Activated CD8-positive, alpha-beta T cell treated with anti-CD3 and anti-CD28 coated beads for 36 hours (primary cell): ENCODE measurements at regions not wholly inside any gene's neighbourhood (a gene's known extent, or its start where the extent isn't known, plus 50 kb on each side); places are given as distances from the start of the nearest gene placed in this dataset.

Experiments used
- ATAC-seq: fragments of 200-7000 bp; cut with Tn5 transposase; one replicate; pipeline ENCODE4 v1.10.0; 2021; ENCODE audit warnings: mild to moderate bottlenecking, moderate library complexity
- CTCF ChIA-PET: fragments of 350-600 bp; sonication (Branson Sonifier 250); formaldehyde crosslinking; loops from one replicate; lab custom pipeline; 2021; ENCODE audit warnings: antibody characterized with exemption; lab: Charles Lee
- POLR2A ChIA-PET: fragments of 350-600 bp; sonication (Branson Sonifier 250); formaldehyde crosslinking; loops from one replicate; lab custom pipeline; 2021; ENCODE audit warnings: antibody characterized with exemption; lab: Charles Lee
- DNase-seq: peaks from one replicate; pipeline ENCODE4 v3.0.0-alpha.2; 2020
- H3K27ac Mint-ChIP-seq: one replicate; pipeline ENCODE4 v1.8.0; 2021; ENCODE audit warnings: mild to moderate bottlenecking, mixed read lengths
- H3K27me3 Mint-ChIP-seq: one replicate; pipeline ENCODE4 v1.8.0; 2021; ENCODE audit warnings: mixed read lengths
- H3K36me3 Mint-ChIP-seq: one replicate; pipeline ENCODE4 v1.8.0; 2021; ENCODE audit warnings: low read depth, mixed read lengths
- H3K4me1 Mint-ChIP-seq: one replicate; pipeline ENCODE4 v1.8.0; 2021; ENCODE audit warnings: low read depth, mixed read lengths
- H3K4me3 Mint-ChIP-seq: one replicate; pipeline ENCODE4 v1.8.0; 2021; ENCODE audit warnings: mild to moderate bottlenecking, moderate library complexity, mixed read lengths
- H3K9me3 Mint-ChIP-seq: one replicate; pipeline ENCODE4 v1.8.0; 2021; ENCODE audit warnings: mixed read lengths
- intact Hi-C: fragments of 100-400 bp; cut with micrococcal nuclease; formaldehyde crosslinking; loops from one replicate; pipeline ENCODE4 v1.10.0; 2022
- TF ChIP-seq, protein P1 (sequence below): fragments of 200-600 bp; IDR thresholded peaks from one replicate; pipeline ENCODE4 v1.8.0; 2022; ENCODE audit warnings: antibody characterized with exemption, mild to moderate bottlenecking

DNA sequence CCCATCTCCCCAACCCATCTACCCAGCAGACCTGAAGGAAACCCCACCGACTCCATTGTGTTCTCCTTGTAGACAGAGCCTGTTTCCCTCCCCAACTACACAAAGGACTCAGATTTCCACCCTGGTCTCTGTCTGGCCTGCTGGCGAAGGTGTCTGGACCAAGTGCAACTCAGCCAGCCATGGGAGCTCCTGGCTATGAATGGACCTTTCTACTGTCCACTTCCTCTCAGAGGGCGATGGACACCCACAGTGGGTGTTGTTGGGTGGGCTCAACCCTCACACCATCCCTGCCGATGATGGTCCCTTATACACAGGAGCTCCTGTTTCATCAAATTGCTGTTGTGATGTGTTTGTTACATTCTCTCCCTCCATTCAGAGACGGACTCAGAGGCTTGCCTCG, 112.5 kb upstream of the PHACTR3 start:
- intact Hi-C loops = no loop called here
- no peak for DNase-seq
- ATAC-seq = no peak
- TF ChIP-seq, protein P1, sequence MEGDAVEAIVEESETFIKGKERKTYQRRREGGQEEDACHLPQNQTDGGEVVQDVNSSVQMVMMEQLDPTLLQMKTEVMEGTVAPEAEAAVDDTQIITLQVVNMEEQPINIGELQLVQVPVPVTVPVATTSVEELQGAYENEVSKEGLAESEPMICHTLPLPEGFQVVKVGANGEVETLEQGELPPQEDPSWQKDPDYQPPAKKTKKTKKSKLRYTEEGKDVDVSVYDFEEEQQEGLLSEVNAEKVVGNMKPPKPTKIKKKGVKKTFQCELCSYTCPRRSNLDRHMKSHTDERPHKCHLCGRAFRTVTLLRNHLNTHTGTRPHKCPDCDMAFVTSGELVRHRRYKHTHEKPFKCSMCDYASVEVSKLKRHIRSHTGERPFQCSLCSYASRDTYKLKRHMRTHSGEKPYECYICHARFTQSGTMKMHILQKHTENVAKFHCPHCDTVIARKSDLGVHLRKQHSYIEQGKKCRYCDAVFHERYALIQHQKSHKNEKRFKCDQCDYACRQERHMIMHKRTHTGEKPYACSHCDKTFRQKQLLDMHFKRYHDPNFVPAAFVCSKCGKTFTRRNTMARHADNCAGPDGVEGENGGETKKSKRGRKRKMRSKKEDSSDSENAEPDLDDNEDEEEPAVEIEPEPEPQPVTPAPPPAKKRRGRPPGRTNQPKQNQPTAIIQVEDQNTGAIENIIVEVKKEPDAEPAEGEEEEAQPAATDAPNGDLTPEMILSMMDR = no peak
- no peaks in the 10 kb centered on the region for H3K9me3 Mint-ChIP-seq
- H3K36me3 Mint-ChIP-seq = no peaks in the 10 kb centered on the region
- no peaks in the 10 kb centered on the region for H3K4me1 Mint-ChIP-seq
- H3K27ac Mint-ChIP-seq = no peak overlapping the region
- peaks cover 8% of the 10 kb centered on the region for H3K27me3 Mint-ChIP-seq
- no peak overlapping the region for H3K4me3 Mint-ChIP-seq
- CTCF ChIA-PET = interaction anchor here (0.6 kb wide), 1 partner anchor 106 kb away, joined by 3 read pairs; no protein-coding TSS in a partner anchor
- POLR2A ChIA-PET = no interaction called here

DNA sequence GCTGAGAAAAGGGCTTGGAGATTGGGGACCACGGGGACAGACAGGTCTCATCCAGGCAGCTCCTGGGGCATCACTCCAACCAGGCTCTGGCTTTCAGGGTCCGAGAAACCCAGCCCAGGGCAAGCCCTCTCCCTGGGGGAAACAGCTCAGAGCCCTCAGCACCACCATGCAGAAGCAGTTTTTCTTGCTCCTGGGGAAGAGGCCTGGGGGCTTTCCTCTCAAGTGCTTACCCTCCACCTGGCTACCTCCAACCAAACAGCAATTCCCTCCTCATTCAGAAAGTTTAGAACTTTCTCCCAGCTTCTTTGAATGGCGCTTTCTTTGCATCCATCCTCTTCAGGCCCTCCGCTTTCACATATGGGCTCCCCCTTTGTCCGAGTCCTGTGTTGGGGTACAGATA, 110.4 kb upstream of the PHACTR3 start:
- no peaks in the 10 kb centered on the region for H3K9me3 Mint-ChIP-seq
- no peak overlapping the region for H3K27ac Mint-ChIP-seq
- H3K27me3 Mint-ChIP-seq = peaks cover 13% of the 10 kb centered on the region
- no peaks in the 10 kb centered on the region for H3K4me1 Mint-ChIP-seq
- CTCF ChIA-PET = no interaction called here
- ATAC-seq (no peak), DNase-seq (no peak)
- H3K4me3 Mint-ChIP-seq = no peak overlapping the region
- TF ChIP-seq, protein P1 = no peak
- POLR2A ChIA-PET = interaction anchor here (0.5 to 0.6 kb wide), 2 partner anchors 427 to 827 kb away, joined by 3 to 4 read pairs; no protein-coding TSS in a partner anchor
- intact Hi-C loops = no loop called here
- H3K36me3 Mint-ChIP-seq = no peaks in the 10 kb centered on the region

DNA sequence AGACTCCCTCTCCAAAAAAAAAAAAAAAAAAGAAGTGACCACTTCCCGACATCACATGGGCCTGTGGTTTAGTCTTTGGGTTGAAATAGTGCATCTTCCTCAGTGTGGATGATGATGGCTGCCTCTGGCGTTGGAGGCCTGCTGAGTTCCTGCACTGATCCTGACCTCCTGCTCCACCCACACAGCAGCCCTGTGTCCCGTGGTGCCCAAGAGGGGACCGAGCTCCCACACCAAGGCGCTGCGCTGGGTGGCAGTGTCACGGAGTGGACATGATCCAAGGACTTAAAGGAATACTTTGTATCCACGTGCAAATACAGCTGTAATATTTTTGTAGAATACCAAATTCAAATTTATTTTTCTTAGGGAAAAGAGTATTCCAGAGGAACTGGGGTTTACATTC, 109.2 kb upstream of the PHACTR3 start:
- POLR2A ChIA-PET = interaction anchor here (1.1 kb wide), 1 partner anchor 10 kb away, joined by 3 read pairs; no protein-coding TSS in a partner anchor
- ATAC-seq (no peak), DNase-seq (no peak)
- H3K36me3 Mint-ChIP-seq = no peaks in the 10 kb centered on the region
- peaks cover 7% of the 10 kb centered on the region for H3K9me3 Mint-ChIP-seq
- H3K4me3 Mint-ChIP-seq = no peak overlapping the region
- CTCF ChIA-PET = interaction anchor here (0.7 to 2.5 kb wide), 19 partner anchors 8 to 621 kb away, joined by 3 to 23 read pairs (median 5); partner anchors contain the start of gene ATP5F1E
- no peak overlapping the region for H3K27ac Mint-ChIP-seq
- TF ChIP-seq, protein P1 = no peak
- no peaks in the 10 kb centered on the region for H3K4me1 Mint-ChIP-seq
- intact Hi-C loops = no loop called here
- H3K27me3 Mint-ChIP-seq = peaks cover 23% of the 10 kb centered on the region

DNA sequence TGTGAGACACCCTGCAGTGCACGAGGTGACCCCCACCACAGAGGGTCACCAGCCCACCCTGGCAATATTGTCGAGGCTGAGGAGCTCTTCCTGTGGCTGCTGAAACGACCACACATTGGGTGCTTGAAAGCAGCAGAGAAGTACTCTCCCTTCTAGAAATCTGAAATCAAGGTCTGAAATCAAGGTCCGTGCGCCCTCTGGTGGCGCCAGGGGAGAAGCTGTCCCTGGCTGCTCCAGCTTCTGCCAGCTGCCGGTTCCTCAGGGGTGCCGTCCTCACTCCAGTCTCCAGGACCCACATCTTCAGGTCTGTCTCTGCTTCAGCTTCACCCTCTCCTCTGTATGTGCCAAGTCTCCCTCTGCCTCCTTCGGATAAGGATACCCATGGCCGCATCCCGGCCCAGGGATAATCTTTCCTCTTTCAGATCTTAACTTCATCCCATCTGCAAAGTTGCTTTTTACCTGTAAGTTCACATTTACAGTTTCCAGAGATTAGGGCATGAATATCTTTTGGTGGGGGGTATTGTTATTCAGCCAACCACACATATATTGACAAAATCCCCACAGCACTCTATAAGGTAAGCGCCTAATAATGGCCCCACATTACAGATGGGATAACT, 108.3 kb upstream of the PHACTR3 start:
- H3K4me1 Mint-ChIP-seq = no peaks in the 10 kb centered on the region
- no peak overlapping the region for H3K4me3 Mint-ChIP-seq
- H3K27ac Mint-ChIP-seq = no peak overlapping the region
- peaks cover 7% of the 10 kb centered on the region for H3K9me3 Mint-ChIP-seq
- ATAC-seq (peak; percentile 61), DNase-seq (peak; percentile 76)
- H3K36me3 Mint-ChIP-seq = no peaks in the 10 kb centered on the region
- TF ChIP-seq, protein P1 = peak; percentile 88
- ChIA-PET POLR2A (interaction anchor here (1.1 kb wide), 1 partner anchor 9 kb away, joined by 3 read pairs; no protein-coding TSS in a partner anchor), CTCF (interaction anchor here (0.6 to 2.5 kb wide), 33 partner anchors 9 to 791 kb away, joined by 3 to 23 read pairs (median 4); partner anchors contain the start of gene ATP5F1E)
- intact Hi-C loops = no loop called here
- peaks cover 23% of the 10 kb centered on the region for H3K27me3 Mint-ChIP-seq

DNA sequence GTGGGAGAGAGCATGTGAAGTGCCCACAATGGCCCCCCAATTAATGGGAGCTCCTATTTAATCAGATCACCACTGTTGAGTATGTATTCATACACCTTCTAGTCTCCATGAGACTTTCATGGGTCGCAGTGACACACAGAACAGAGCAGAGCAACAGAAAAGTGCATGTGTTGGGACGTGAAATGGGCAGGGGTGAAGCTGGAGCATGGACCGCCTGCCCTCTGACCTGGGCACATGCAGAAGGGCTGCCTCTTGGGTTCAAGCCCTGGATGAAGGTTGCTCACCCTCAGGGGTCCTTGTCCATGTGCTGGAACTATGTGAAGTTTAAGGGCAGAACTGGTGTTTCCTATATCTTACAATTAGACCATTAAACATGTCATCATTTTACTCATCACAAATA, 106.0 kb upstream of the PHACTR3 start:
- TF ChIP-seq, protein P1 = no peak
- no peak for DNase-seq
- Mint-ChIP-seq H3K4me3 (no peak overlapping the region), H3K27me3 (peaks cover 27% of the 10 kb centered on the region), H3K4me1 (no peaks in the 10 kb centered on the region), H3K9me3 (peaks cover 7% of the 10 kb centered on the region), H3K36me3 (no peaks in the 10 kb centered on the region), H3K27ac (no peak overlapping the region)
- CTCF ChIA-PET = no interaction called here
- intact Hi-C loops = no loop called here
- ATAC-seq = no peak
- POLR2A ChIA-PET = no interaction called here
